NT2/D1 (cell line): ENCODE measurements at regions not wholly inside any gene's neighbourhood (a gene's known extent, or its start where the extent isn't known, plus 50 kb on each side); places are given as distances from the start of the nearest gene placed in this dataset.

Experiments
- SUZ12 ChIP-seq: IDR thresholded peaks from 2 replicates; pipeline ENCODE4 v1.6.1; 2011; ENCODE audit not compliant: insufficient read length, insufficient read depth; ENCODE audit errors: extremely low read depth
- YY1 ChIP-seq: IDR thresholded peaks from 2 replicates; pipeline ENCODE4 v1.6.1; 2011; ENCODE audit not compliant: insufficient read length, insufficient read depth
- ZNF274 ChIP-seq: IDR thresholded peaks from 2 replicates; pipeline ENCODE4 v1.6.1; 2011; ENCODE audit warnings: mild to moderate bottlenecking, low read depth, low read length

DNA sequence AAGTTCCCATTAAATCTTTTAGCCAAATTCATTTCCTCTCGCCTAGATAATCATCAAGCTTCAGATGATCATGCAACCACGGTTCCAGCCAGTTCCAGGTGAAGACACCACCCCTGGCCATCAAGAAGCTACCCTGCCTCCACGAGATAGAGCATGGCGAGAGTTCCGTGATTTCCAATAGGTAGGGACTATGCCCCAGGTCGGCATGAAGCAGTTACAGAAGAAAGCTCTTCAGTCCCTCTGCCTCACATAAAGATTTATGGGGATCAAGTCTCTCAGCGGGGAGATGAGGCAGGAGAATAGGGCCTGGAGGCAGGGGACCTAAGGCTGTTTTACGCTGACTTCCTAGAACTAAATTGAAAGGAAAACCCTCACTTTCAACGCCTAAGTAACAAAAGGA, 183.9 kb downstream of the OR13H1 start:
- TF ChIP-seq ZNF274 (no peak), SUZ12 (no peak), YY1 (no peak)
